ENCODE measurements at regions not wholly inside any gene's neighbourhood (a gene's known extent, or its start where the extent isn't known, plus 50 kb on each side); places are given as distances from the start of the nearest gene placed in this dataset.

- Histone ChIP-seq H3K27me3 (ENCODE audit: insufficient read depth, low read length) (peaks cover 7% of the 10 kb centered on the region), H3K4me3 (ENCODE audit: low read length) (no peak overlapping the region), H3K4me1 (ENCODE audit: insufficient read depth, low read length) (no peaks in the 10 kb centered on the region), H3K9me3 (ENCODE audit: low read depth, low read length) (no peaks in the 10 kb centered on the region)
Observed at GRCh38 chr3:127411083-127411727, 123.4 kb upstream of the PRR20G start.

DNA sequence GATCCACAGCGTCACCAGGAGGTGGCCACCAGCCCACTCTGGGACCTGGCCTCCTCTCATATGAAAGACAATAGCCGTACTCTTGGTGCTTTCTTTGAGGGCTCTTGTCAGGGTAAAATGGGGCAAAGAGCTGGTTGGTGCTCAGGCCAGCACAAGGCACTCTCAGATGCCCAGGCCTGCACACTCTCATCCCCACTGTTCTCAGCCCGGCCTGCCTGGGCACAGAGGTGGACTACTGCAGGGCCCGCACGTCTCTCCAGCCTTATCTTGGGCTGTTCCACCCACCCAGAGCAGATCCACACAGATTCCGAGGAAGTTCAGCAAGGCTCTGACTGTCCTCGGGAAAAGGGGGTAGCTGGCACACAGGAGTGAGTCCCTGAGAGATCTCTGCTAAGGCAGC is 122.8 kb upstream of the PRR20G start:
- no peaks in the 10 kb centered on the region for H3K9me3 ChIP-seq (ENCODE audit: low read depth, low read length)
- H3K4me3 ChIP-seq (ENCODE audit: low read length) = no peak overlapping the region
- peaks cover 6% of the 10 kb centered on the region for H3K27me3 ChIP-seq (ENCODE audit: insufficient read depth, low read length)
- H3K4me1 ChIP-seq (ENCODE audit: insufficient read depth, low read length) = no peaks in the 10 kb centered on the region

- no peaks in the 10 kb centered on the region for H3K9me3 ChIP-seq (ENCODE audit: low read depth, low read length)
- H3K4me1 ChIP-seq (ENCODE audit: insufficient read depth, low read length) = no peaks in the 10 kb centered on the region
- H3K4me3 ChIP-seq (ENCODE audit: low read length) = no peak overlapping the region
- peaks cover 4% of the 10 kb centered on the region for H3K27me3 ChIP-seq (ENCODE audit: insufficient read depth, low read length)
Observed at GRCh38 chr3:127410137-127410488, 122.3 kb upstream of the PRR20G start.

DNA sequence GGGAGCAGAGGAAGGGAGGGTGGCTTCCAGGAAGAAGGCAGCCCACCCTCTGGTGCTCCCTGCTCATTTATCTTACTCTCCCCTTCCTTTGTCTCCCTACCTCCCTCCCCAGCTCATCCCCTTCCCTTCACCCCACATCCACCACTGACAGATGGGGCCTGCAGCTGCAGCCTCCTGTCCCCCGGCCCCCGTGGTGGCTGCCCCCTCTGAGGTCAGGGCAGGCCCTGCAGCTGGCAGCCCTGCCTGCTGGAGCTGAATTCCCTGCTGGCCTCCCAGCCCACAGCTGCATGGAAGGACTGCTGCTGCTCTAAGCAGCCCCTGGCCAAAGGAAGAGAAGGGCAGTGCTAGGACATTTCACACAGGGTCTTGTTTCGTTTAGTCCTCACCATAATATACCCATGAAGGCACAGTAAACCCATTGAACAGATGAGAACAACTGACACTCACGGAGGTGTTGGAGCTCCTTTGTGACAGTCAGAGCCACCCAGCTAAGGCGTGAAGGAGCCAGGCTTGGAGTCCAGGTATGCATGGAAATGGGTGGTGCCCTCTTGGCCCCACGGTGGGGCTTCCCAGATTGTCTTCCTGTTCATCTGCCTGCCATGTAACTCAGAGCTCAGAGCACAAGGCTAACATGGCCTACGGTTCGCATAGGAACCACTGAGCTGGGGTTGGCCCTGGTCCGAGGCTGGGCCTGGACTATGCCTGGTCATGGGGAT is 121.7 kb upstream of the PRR20G start:
- peaks cover 3% of the 10 kb centered on the region for H3K27me3 ChIP-seq (ENCODE audit: insufficient read depth, low read length)
- no peak overlapping the region for H3K4me3 ChIP-seq (ENCODE audit: low read length)
- H3K4me1 ChIP-seq (ENCODE audit: insufficient read depth, low read length) = no peaks in the 10 kb centered on the region
- H3K9me3 ChIP-seq (ENCODE audit: low read depth, low read length) = no peaks in the 10 kb centered on the region

- Histone ChIP-seq H3K4me3 (ENCODE audit: low read length) (no peak overlapping the region), H3K27me3 (ENCODE audit: insufficient read depth, low read length) (no peaks in the 10 kb centered on the region), H3K9me3 (ENCODE audit: low read depth, low read length) (no peaks in the 10 kb centered on the region), H3K4me1 (ENCODE audit: insufficient read depth, low read length) (no peaks in the 10 kb centered on the region)
Observed at GRCh38 chr3:127408684-127409420, 121.0 kb upstream of the PRR20G start.

GRCh38 chr3:127408022-127408683 is 120.3 kb upstream of the PRR20G start:
- no peaks in the 10 kb centered on the region for H3K27me3 ChIP-seq (ENCODE audit: insufficient read depth, low read length)
- H3K4me3 ChIP-seq (ENCODE audit: low read length) = no peak overlapping the region
- no peaks in the 10 kb centered on the region for H3K4me1 ChIP-seq (ENCODE audit: insufficient read depth, low read length)
- no peaks in the 10 kb centered on the region for H3K9me3 ChIP-seq (ENCODE audit: low read depth, low read length)

GRCh38 chr3:127407026-127407939 is 119.4 kb upstream of the PRR20G start:
- no peaks in the 10 kb centered on the region for H3K9me3 ChIP-seq (ENCODE audit: low read depth, low read length)
- no peak overlapping the region for H3K4me3 ChIP-seq (ENCODE audit: low read length)
- H3K4me1 ChIP-seq (ENCODE audit: insufficient read depth, low read length) = no peaks in the 10 kb centered on the region
- no peaks in the 10 kb centered on the region for H3K27me3 ChIP-seq (ENCODE audit: insufficient read depth, low read length)

GRCh38 chr3:127406309-127407025 is 118.6 kb upstream of the PRR20G start:
- H3K9me3 ChIP-seq (ENCODE audit: low read depth, low read length) = no peaks in the 10 kb centered on the region
- no peak overlapping the region for H3K4me3 ChIP-seq (ENCODE audit: low read length)
- no peaks in the 10 kb centered on the region for H3K4me1 ChIP-seq (ENCODE audit: insufficient read depth, low read length)
- H3K27me3 ChIP-seq (ENCODE audit: insufficient read depth, low read length) = no peaks in the 10 kb centered on the region

- no peak overlapping the region for H3K4me3 ChIP-seq (ENCODE audit: low read length)
- H3K4me1 ChIP-seq (ENCODE audit: insufficient read depth, low read length) = no peaks in the 10 kb centered on the region
- no peaks in the 10 kb centered on the region for H3K27me3 ChIP-seq (ENCODE audit: insufficient read depth, low read length)
- no peaks in the 10 kb centered on the region for H3K9me3 ChIP-seq (ENCODE audit: low read depth, low read length)
Observed at GRCh38 chr3:127405791-127406190, 117.9 kb upstream of the PRR20G start.

DNA sequence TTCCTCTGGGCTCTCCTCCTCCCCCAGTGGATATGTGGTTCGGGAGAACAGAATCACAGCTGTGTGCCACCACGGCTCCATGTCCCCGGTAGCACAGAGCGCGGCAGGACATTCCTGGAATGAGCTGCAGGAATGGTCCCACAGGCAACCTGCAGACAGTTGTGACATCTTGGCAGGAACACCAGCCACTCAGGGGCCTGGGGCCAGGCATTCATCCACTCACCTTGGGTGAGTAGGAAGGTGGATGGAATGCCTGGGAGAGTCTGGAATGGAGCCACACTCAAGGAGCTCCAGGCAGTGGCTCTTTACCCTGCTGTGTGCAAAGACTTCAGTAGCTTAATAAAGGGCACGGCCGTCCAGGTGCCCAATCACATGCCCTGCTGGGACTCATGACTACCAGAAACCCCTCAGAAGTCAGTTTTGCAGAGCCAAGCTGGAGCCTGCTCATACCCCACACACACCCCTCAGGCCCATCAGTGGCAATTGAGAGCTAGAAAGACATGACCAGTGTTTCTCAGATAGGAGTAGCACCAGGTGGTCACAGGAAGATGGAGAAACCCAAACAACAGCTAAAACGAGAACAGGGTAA is 117.3 kb upstream of the PRR20G start:
- H3K4me3 ChIP-seq (ENCODE audit: low read length) = no peak overlapping the region
- no peaks in the 10 kb centered on the region for H3K4me1 ChIP-seq (ENCODE audit: insufficient read depth, low read length)
- H3K9me3 ChIP-seq (ENCODE audit: low read depth, low read length) = no peaks in the 10 kb centered on the region
- H3K27me3 ChIP-seq (ENCODE audit: insufficient read depth, low read length) = no peaks in the 10 kb centered on the region

- H3K4me3 ChIP-seq (ENCODE audit: low read length) = no peak overlapping the region
- H3K4me1 ChIP-seq (ENCODE audit: insufficient read depth, low read length) = no peaks in the 10 kb centered on the region
- H3K27me3 ChIP-seq (ENCODE audit: insufficient read depth, low read length) = peaks cover 2% of the 10 kb centered on the region
- no peaks in the 10 kb centered on the region for H3K9me3 ChIP-seq (ENCODE audit: low read depth, low read length)
Observed at GRCh38 chr3:127404221-127405009, 116.6 kb upstream of the PRR20G start.

GRCh38 chr3:127403795-127404194 is 115.9 kb upstream of the PRR20G start:
- no peaks in the 10 kb centered on the region for H3K9me3 ChIP-seq (ENCODE audit: low read depth, low read length)
- no peak overlapping the region for H3K4me3 ChIP-seq (ENCODE audit: low read length)
- H3K27me3 ChIP-seq (ENCODE audit: insufficient read depth, low read length) = peaks cover 2% of the 10 kb centered on the region
- no peaks in the 10 kb centered on the region for H3K4me1 ChIP-seq (ENCODE audit: insufficient read depth, low read length)

DNA sequence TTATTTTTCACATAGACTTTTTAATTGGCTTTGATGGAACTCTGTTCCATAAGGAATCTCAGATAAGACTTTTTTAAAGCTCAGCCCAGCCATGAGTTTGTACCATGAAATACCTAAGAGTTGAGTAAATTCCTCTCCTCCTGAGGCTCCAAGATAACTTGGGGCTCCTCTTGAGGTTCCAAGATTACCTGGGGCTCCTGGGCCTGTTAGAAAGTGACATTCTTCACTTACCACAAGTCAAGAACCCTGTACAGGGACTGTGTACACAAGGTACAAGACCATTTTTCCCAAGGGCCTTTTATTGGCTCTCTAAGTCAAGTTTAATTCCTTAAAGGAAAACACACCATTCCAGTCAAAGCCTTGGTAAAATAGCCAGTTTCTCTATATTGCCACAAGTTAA is 111.3 kb upstream of the PRR20G start:
- no peak overlapping the region for H3K4me3 ChIP-seq (ENCODE audit: low read length)
- no peaks in the 10 kb centered on the region for H3K4me1 ChIP-seq (ENCODE audit: insufficient read depth, low read length)
- peaks cover 2% of the 10 kb centered on the region for H3K27me3 ChIP-seq (ENCODE audit: insufficient read depth, low read length)
- H3K9me3 ChIP-seq (ENCODE audit: low read depth, low read length) = no peaks in the 10 kb centered on the region
